ENCODE measurements at regions not wholly inside any gene's neighbourhood (a gene's known extent, or its start where the extent isn't known, plus 50 kb on each side); places are given as distances from the start of the nearest gene placed in this dataset.

DNA sequence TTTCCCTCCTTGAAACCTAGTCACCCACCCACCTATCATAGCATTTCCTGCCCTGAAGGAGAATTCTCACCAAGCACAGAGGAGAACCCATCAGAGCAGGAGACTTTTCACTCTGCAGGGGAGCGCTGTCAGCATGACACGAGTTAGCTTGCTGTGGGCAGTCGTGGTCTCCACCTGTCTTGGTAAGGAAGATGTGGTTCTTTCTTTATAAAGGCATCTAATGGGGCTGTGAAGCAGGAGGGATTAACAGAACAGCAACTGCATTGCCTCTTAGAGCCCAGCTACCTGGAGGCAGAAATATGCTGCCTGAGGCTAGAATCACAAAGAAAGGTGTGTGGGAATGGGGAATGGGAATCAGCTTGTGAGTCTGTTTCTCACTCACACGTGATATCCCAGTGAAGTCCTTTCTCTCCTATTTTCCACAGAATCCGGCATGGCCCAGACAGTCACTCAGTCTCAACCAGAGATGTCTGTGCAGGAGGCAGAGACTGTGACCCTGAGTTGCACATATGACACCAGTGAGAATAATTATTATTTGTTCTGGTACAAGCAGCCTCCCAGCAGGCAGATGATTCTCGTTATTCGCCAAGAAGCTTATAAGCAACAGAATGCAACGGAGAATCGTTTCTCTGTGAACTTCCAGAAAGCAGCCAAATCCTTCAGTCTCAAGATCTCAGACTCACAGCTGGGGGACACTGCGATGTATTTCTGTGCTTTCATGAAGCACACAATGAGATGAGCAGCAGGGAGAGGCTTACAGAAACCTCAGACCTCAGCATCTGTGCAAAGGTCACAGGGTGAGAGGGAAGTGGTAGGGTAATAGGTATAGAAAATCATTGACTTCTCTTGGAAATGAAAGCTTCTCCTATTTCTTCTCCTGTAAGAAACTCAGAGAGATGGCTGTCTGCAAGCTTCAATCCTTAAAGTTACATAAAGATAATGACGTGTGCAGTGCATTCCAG is 316.9 kb downstream of the DAD1 start:
- TF ChIP-seq, protein P1, sequence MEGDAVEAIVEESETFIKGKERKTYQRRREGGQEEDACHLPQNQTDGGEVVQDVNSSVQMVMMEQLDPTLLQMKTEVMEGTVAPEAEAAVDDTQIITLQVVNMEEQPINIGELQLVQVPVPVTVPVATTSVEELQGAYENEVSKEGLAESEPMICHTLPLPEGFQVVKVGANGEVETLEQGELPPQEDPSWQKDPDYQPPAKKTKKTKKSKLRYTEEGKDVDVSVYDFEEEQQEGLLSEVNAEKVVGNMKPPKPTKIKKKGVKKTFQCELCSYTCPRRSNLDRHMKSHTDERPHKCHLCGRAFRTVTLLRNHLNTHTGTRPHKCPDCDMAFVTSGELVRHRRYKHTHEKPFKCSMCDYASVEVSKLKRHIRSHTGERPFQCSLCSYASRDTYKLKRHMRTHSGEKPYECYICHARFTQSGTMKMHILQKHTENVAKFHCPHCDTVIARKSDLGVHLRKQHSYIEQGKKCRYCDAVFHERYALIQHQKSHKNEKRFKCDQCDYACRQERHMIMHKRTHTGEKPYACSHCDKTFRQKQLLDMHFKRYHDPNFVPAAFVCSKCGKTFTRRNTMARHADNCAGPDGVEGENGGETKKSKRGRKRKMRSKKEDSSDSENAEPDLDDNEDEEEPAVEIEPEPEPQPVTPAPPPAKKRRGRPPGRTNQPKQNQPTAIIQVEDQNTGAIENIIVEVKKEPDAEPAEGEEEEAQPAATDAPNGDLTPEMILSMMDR (IDR thresholded peaks at IDR 0.05) = no peak
- no peak for TF ChIP-seq POLR2A (IDR thresholded peaks at IDR 0.05)
